Calu3 (cell line): ENCODE measurements at regions not wholly inside any gene's neighbourhood (a gene's known extent, or its start where the extent isn't known, plus 50 kb on each side); places are given as distances from the start of the nearest gene placed in this dataset.

ENCODE experiments used
- BruUV-seq: library from RNA; stranded (reverse); fragments of 400-500 nt; replicated peaks from 2 replicates; lab custom pipeline; 2021; lab: Mats Ljungman, UMichigan
- CTCF ChIA-PET: fragments of 300-600 bp; sonication (Branson Sonifier 250); formaldehyde crosslinking; loops from one replicate; lab custom pipeline; 2022; ENCODE audit warnings: antibody characterized with exemption; lab: Charles Lee
- DNase-seq: peaks from one replicate; pipeline ENCODE4 v3.0.0; 2022
- H3K27ac Mint-ChIP-seq: one replicate; pipeline ENCODE4 v1.8.0; 2022; ENCODE audit warnings: mixed read lengths; ENCODE audit not compliant: unreplicated experiment
- H3K27me3 Mint-ChIP-seq: one replicate; pipeline ENCODE4 v1.8.0; 2022; ENCODE audit warnings: mixed read lengths; ENCODE audit not compliant: unreplicated experiment
- H3K36me3 Mint-ChIP-seq: one replicate; pipeline ENCODE4 v1.8.0; 2022; ENCODE audit warnings: mild to moderate bottlenecking, moderate library complexity, mixed read lengths; ENCODE audit not compliant: insufficient read depth, unreplicated experiment
- H3K4me1 Mint-ChIP-seq: one replicate; pipeline ENCODE4 v1.8.0; 2022; ENCODE audit warnings: mild to moderate bottlenecking, low read depth, mixed read lengths; ENCODE audit not compliant: unreplicated experiment
- H3K4me3 Mint-ChIP-seq: one replicate; pipeline ENCODE4 v1.8.0; 2022; ENCODE audit warnings: mild to moderate bottlenecking, low read depth, moderate library complexity, mixed read lengths; ENCODE audit not compliant: unreplicated experiment
- H3K9me3 Mint-ChIP-seq: one replicate; pipeline ENCODE4 v1.8.0; 2022; ENCODE audit warnings: low read depth, mixed read lengths; ENCODE audit not compliant: unreplicated experiment
- intact Hi-C: fragments of 100-400 bp; cut with micrococcal nuclease; formaldehyde crosslinking; loops from one replicate; pipeline ENCODE4 v1.10.0; 2022; ENCODE audit not compliant: unreplicated experiment
- TF ChIP-seq, protein P1 (sequence below): fragments of 200-600 bp; IDR thresholded peaks from one replicate; pipeline ENCODE4 v1.8.0; 2022; ENCODE audit warnings: antibody characterized with exemption; ENCODE audit not compliant: unreplicated experiment

DNA sequence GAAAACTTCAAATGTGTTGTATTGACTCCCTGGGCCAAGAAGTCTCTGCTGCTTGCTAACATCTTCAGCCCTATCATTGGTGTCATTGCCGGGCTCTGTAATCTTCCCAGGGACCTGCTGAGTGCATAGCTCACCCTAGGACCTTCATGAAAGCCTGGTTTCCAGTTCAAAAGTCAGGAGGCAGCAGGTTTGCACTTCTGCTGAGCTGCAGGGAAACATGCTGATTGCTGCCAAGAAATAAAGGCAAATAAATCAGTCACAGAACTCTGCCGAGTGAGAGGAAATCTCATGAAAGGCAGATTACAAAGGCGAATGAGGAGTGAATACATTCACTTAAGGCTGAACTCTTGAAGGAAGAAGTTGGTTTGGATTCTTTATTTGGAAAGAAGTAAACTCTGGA is 1947.6 kb upstream of the CELF4 start:
- H3K27ac Mint-ChIP-seq: no peak overlapping the region
- no peaks in the 10 kb centered on the region for H3K9me3 Mint-ChIP-seq
- H3K36me3 Mint-ChIP-seq: no peaks in the 10 kb centered on the region
- no TSS peak for BruUV-seq
- intact Hi-C loops: no loop called here
- TF ChIP-seq, protein P1, sequence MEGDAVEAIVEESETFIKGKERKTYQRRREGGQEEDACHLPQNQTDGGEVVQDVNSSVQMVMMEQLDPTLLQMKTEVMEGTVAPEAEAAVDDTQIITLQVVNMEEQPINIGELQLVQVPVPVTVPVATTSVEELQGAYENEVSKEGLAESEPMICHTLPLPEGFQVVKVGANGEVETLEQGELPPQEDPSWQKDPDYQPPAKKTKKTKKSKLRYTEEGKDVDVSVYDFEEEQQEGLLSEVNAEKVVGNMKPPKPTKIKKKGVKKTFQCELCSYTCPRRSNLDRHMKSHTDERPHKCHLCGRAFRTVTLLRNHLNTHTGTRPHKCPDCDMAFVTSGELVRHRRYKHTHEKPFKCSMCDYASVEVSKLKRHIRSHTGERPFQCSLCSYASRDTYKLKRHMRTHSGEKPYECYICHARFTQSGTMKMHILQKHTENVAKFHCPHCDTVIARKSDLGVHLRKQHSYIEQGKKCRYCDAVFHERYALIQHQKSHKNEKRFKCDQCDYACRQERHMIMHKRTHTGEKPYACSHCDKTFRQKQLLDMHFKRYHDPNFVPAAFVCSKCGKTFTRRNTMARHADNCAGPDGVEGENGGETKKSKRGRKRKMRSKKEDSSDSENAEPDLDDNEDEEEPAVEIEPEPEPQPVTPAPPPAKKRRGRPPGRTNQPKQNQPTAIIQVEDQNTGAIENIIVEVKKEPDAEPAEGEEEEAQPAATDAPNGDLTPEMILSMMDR: no peak
- no peak overlapping the region for H3K4me3 Mint-ChIP-seq
- no peak for DNase-seq
- no peaks in the 10 kb centered on the region for H3K27me3 Mint-ChIP-seq
- CTCF ChIA-PET: no interaction called here
- peaks cover 10% of the 10 kb centered on the region for H3K4me1 Mint-ChIP-seq

DNA sequence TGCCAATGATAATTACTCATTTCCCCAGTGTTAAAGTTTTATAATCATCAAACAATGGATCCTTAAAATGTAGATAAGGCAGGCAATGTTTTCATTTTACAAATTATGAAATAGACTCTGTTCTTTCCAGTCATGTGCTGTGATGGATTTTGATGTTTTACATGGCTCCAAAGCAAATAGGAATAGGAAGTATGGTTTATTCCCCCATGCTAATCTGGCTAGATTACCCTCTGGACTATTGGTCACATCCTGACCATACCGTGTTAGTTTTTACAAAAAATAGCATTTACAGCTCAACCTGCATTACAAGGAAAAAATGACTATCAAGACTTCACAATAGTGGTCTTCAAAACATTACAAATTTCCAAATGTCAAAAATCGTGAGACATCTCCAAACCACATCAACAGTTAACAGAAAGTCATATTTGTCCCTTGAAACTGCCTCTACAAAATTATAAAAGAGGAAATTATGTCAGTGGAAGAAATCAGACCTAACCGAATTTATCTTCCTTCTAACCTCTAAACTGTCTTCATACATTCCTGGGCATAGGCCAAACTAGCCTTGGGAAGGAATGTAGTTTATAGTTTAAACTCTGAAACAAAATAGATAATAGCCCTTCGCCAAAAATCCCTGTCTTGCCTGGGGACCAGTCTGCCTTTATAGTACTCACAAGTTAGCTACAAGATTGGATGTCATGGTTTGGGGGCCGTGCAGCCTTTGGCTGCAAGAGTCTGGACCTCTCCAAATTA is 1941.2 kb upstream of the CELF4 start:
- no peaks in the 10 kb centered on the region for H3K4me1 Mint-ChIP-seq
- no peaks in the 10 kb centered on the region for H3K27me3 Mint-ChIP-seq
- H3K27ac Mint-ChIP-seq: no peak overlapping the region
- TF ChIP-seq, protein P1: no peak
- no peak overlapping the region for H3K4me3 Mint-ChIP-seq
- no peaks in the 10 kb centered on the region for H3K36me3 Mint-ChIP-seq
- no peak for DNase-seq
- H3K9me3 Mint-ChIP-seq: no peaks in the 10 kb centered on the region
- CTCF ChIA-PET: no interaction called here
- no TSS peak for BruUV-seq
- intact Hi-C loops: no loop called here

DNA sequence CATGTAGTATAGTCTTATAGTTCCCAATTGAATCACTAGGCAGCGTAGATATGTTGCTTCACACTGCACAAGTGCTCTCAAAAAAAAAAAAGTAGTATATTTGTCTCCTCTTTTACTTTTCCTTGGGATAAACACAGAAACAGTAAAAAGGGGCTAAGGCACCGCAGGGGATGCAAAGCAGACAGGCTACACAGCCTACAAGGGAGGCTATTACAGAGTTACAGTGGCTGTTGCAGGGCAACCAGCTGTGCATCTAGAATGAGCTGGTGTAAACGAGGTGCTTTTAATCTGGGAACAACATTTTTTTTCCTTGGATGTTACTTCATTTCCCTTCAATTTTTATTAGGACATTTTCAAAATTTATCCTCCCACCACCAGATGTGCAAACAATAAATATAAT is 1934.7 kb upstream of the CELF4 start:
- peaks cover 2% of the 10 kb centered on the region for H3K9me3 Mint-ChIP-seq
- H3K4me1 Mint-ChIP-seq: no peaks in the 10 kb centered on the region
- CTCF ChIA-PET: interaction anchor here (0.6 to 1.2 kb wide), 2 partner anchors 14 to 865 kb away, joined by 3 to 7 read pairs; no protein-coding TSS in a partner anchor
- no TSS peak for BruUV-seq
- intact Hi-C loops: no loop called here
- DNase-seq: no peak
- no peaks in the 10 kb centered on the region for H3K27me3 Mint-ChIP-seq
- no peak overlapping the region for H3K27ac Mint-ChIP-seq
- no peak overlapping the region for H3K4me3 Mint-ChIP-seq
- no peaks in the 10 kb centered on the region for H3K36me3 Mint-ChIP-seq
- TF ChIP-seq, protein P1: no peak

DNA sequence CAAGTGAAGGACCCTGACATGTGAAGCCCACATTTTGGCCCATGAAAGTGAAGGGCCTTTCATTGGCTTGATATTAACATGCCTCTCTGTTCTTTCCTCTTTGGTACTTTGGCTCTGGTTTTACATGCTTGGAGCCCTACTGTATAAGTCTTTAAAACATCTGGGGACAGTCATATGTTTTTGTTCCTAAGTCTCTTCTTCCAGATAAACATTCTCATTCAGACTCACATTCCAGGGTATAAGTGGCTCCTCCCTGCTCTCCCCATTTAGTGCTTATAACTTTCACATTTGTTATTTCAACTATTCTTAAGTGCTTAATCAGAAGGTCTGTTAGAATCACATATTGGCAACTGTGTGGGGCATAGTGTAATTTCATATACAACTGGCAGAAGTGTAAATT is 1932.2 kb upstream of the CELF4 start:
- DNase-seq: no peak
- Mint-ChIP-seq H3K4me3 (no peak overlapping the region), H3K9me3 (peaks cover 2% of the 10 kb centered on the region), H3K36me3 (no peaks in the 10 kb centered on the region), H3K27ac (no peak overlapping the region), H3K27me3 (no peaks in the 10 kb centered on the region), H3K4me1 (peaks cover 9% of the 10 kb centered on the region)
- TF ChIP-seq, protein P1: no peak
- intact Hi-C loops: no loop called here
- CTCF ChIA-PET: no interaction called here
- no TSS peak for BruUV-seq
